ENCODE measurements at regions not wholly inside any gene's neighbourhood (a gene's known extent, or its start where the extent isn't known, plus 50 kb on each side); places are given as distances from the start of the nearest gene placed in this dataset.

- DNase-seq: no peak
- TF ChIP-seq POLR2A (IDR thresholded peaks at IDR 0.05) (no peak), CTCF (IDR thresholded peaks at IDR 0.05) (no peak), EP300 (IDR thresholded peaks at IDR 0.05; ENCODE audit: low read depth) (no peak), POLR2AphosphoS5 (IDR thresholded peaks at IDR 0.05) (no peak)
- Histone ChIP-seq H3K9me3 (no peaks in the 10 kb centered on the region), H3K4me1 (peaks cover 0 to 10% (median 5%) of the 10 kb centered on the region in 4 donors), H3K36me3 (no peaks in the 10 kb centered on the region), H3K4me3 (no peak overlapping the region), H3K27ac (no peak overlapping the region), H3K27me3 (no peaks in the 10 kb centered on the region)
- intact Hi-C loops (cut with DNase I; ENCODE audit: low total_unique reads) (no loop called here), in situ Hi-C loops (cut with MboI; ENCODE audit: low pct_ligation_motif_present in 1 of 4, low pct_unique_long_range_greater_than_20kb in 1 of 4, low sequenced_read_pairs in 3 of 4) (no loop called here)
Observed at GRCh38 chr10:4723860-4724259, 102.1 kb upstream of the AKR1E2 start.

DNA sequence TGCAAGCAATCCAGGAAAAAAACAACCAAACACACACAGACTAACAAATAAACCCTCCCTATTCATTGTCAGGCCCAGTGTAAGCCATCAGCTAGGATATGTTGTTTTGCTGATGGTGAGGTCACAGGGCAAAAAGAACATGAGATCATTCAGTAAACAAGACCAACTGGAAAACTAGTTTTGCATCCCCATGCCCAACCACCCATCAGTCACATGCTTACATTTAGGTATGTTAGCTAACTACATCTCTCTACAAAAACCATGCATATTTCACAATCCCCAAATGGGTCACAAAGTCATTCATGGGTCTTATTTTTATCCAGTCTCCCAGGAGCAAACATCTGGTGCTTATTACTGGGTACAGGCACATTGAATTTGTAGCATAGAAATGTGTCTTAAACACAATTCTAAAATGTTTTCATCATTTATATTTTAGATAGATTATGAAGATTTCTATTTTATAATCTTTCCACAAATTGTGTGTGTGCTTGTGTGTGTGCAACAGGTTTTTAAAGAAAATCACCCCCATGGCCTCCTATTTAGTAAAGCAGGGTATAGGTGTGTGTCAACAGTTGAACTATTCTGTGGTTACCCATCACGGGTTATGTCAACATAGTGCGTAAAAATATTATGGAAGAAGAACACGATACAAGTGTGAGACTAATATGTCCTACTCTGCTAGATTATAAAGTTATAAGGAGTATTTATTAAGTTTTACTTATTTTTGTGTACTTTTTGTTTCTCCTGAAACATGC lies 103.8 kb upstream of the AKR1E2 start:
- no peaks in the 10 kb centered on the region for H3K27me3 ChIP-seq
- no peak overlapping the region for H3K4me3 ChIP-seq
- no peak for DNase-seq
- no peaks in the 10 kb centered on the region for H3K36me3 ChIP-seq
- TF ChIP-seq EP300 (IDR thresholded peaks at IDR 0.05; ENCODE audit: low read depth) (no peak), POLR2A (IDR thresholded peaks at IDR 0.05) (no peak), CTCF (IDR thresholded peaks at IDR 0.05) (no peak), POLR2AphosphoS5 (IDR thresholded peaks at IDR 0.05) (no peak)
- no peaks in the 10 kb centered on the region for H3K9me3 ChIP-seq
- H3K4me1 ChIP-seq: peaks cover 0 to 10% (median 5%) of the 10 kb centered on the region in 4 donors
- intact Hi-C loops (cut with DNase I; ENCODE audit: low total_unique reads): no loop called here
- H3K27ac ChIP-seq: no peak overlapping the region
- in situ Hi-C loops (cut with MboI; ENCODE audit: low pct_ligation_motif_present in 1 of 4, low pct_unique_long_range_greater_than_20kb in 1 of 4, low sequenced_read_pairs in 3 of 4): no loop called here
- 86 to 95% methylated on average over 3 of the region's 3 CpGs for WGBS, 2 donors (ENCODE audit: low coverage in 1 of 2)

- H3K9me3 ChIP-seq: no peaks in the 10 kb centered on the region
- DNase-seq: no peak
- no peak overlapping the region for H3K4me3 ChIP-seq
- H3K4me1 ChIP-seq: peaks cover 0 to under 1% (median under 1%) of the 10 kb centered on the region in 4 donors
- WGBS, 2 donors (ENCODE audit: low coverage in 1 of 2): 65 to 86% methylated on average over 1 of the region's 1 CpG
- TF ChIP-seq POLR2AphosphoS5 (IDR thresholded peaks at IDR 0.05) (no peak), POLR2A (IDR thresholded peaks at IDR 0.05) (no peak), EP300 (IDR thresholded peaks at IDR 0.05; ENCODE audit: low read depth) (no peak), CTCF (IDR thresholded peaks at IDR 0.05) (no peak)
- H3K27me3 ChIP-seq: no peaks in the 10 kb centered on the region
- H3K36me3 ChIP-seq: no peaks in the 10 kb centered on the region
- H3K27ac ChIP-seq: no peak overlapping the region
- intact Hi-C loops (cut with DNase I; ENCODE audit: low total_unique reads): no loop called here
- in situ Hi-C loops (cut with MboI; ENCODE audit: low pct_ligation_motif_present in 1 of 4, low pct_unique_long_range_greater_than_20kb in 1 of 4, low sequenced_read_pairs in 3 of 4): no loop called here
Observed at GRCh38 chr10:4720463-4720862, 105.5 kb upstream of the AKR1E2 start.

- no peaks in the 10 kb centered on the region for H3K27me3 ChIP-seq
- no peaks in the 10 kb centered on the region for H3K36me3 ChIP-seq
- no peak overlapping the region for H3K4me3 ChIP-seq
- H3K9me3 ChIP-seq: no peaks in the 10 kb centered on the region
- TF ChIP-seq POLR2AphosphoS5 (IDR thresholded peaks at IDR 0.05) (no peak), EP300 (IDR thresholded peaks at IDR 0.05; ENCODE audit: low read depth) (no peak), POLR2A (IDR thresholded peaks at IDR 0.05) (no peak), CTCF (IDR thresholded peaks at IDR 0.05) (no peak)
- intact Hi-C loops (cut with DNase I; ENCODE audit: low total_unique reads) (no loop called here), in situ Hi-C loops (cut with MboI; ENCODE audit: low pct_ligation_motif_present in 1 of 4, low pct_unique_long_range_greater_than_20kb in 1 of 4, low sequenced_read_pairs in 3 of 4) (no loop called here)
- no peak for DNase-seq
- no peak overlapping the region for H3K27ac ChIP-seq
- no peaks in the 10 kb centered on the region for H3K4me1 ChIP-seq
- WGBS, 2 donors (ENCODE audit: low coverage in 1 of 2): 91 to 100% methylated on average over 2 of the region's 2 CpGs
Observed at GRCh38 chr10:4719671-4720070, 106.3 kb upstream of the AKR1E2 start.
